HG02870 (cell line): ENCODE measurements at regions not wholly inside any gene's neighbourhood (a gene's known extent, or its start where the extent isn't known, plus 50 kb on each side); places are given as distances from the start of the nearest gene placed in this dataset.

Experiments used
- ATAC-seq: cut with Tn5 transposase; IDR thresholded peaks from one replicate; pipeline ENCODE4 v1.9.1; 2021; ENCODE audit warnings: mild to moderate bottlenecking, moderate library complexity; ENCODE audit not compliant: unreplicated experiment

DNA sequence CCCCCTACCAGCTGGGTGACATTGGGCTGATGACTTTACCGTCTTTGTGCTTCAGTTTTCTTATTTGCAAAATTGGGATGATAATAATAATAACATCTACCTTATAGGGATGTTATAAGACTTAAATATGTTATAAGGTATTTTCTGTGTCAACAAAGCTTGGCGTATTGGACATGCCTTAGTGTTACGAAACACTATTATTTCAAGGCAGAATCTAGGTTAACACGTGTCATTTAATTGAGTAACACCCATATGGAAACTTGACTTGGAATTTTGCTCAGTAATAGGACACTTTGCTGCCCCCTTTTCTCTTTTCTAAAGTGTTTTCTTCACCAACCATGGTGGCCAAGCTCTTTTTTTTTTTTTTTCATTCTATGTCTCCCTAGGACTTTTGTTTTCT lies 294.2 kb upstream of the SALL1 start:
- no peak for ATAC-seq

DNA sequence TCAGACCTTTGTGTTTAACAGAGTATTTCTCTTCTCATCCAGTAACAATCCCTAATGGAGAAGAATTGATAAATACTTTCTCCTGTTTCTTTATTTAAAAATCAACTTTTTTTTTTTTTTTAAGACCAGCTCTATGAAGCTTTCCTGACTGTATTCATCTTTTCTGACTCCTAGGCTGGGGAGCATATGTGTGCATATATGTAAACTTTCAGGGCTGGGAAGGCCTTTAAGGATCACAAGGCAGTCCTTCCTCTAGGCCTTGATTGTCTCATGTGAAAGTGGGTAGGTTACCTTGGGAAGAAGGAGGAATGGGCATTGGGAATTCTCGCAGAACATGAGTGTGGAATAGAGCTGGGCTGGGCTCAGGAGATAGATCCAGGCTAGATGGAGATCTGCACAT lies 292.9 kb upstream of the SALL1 start:
- ATAC-seq: no peak

DNA sequence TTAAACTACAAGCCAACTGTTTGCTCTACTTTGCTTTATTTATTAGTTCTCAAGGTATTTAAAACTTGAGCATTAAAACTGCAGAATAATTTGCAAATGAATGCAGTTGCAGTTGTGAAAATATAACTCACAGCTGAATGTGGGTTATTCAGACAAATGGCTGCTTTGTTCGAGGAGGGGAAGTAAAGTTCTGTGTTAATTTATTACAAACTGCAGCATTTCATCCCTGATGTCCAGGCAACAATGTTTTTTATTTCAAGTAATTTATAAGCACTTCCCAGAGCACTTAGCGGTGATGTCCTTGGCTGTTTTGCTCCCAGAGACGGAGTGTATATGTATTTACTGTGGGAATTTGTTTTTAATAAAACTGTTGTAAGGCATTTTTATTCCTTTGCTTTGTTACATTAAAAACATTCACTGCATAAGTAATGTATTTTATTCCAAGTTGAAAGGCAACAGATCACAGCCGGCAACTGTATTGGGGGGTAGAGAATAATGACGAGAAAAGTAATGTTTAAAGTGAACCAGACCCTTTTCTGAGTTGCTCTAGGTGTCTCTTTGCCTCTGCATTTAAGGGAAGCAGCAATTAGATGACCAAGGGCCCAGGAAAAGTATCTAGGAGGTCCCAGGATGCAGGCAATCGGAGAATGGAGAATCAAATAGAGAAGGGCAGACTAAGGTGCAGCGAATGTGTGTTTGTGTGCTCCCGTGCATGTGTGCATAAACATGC lies 291.2 kb upstream of the SALL1 start:
- ATAC-seq: no peak

DNA sequence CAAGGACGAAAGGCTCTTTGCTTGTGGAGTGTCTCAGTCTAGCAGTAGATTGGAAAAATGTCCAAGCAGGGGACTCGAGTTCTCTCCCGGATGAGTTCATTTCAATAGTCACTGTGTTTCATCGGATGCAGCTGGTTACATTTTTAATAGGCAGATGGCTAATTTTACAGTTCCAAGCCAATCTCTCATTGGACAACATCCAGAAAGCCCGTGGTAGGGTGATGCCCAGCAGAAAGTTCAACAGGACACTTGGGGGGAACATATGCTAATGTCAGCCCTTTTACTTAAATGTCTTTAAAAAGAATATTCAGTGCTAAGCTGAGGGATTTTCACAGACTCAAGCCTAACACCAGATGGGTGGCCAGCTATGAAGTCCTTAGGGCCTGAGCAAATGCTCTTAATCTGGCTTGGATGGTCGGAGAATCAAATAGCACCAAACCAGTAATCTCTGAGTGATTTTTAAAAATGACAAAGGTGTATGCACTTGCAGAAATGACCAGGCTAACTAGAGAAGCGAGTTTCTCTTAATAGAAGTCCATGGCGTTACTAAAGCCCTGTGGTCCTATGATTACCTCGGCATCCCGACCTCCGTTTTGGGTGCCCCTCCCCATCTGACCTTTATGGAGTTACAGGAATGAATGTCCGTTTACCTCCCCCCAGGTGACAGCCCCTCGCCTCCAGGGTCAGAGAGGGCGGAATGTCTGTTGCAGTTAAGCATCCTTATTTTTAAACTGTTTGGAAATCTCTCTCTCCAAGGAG lies 289.2 kb upstream of the SALL1 start:
- ATAC-seq: no peak

DNA sequence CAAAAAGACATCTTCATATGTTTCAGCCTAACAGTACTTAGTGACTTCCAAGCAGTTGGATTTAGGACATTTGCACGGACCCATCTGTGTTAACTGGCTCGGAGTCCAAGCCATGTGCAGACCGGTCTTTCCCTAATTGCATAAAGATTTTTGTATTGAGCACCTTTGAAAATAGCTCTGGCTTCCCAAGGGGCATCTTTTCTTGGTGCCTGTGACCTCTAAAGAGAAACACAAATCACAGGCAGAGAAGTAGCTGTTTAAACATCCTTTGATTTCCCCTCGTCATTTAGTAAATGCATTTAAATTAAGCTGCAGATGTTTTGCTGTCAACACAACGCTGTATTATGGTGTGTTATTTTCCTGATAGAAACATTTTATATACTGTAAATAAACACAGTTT lies 288.2 kb upstream of the SALL1 start:
- ATAC-seq: no peak

DNA sequence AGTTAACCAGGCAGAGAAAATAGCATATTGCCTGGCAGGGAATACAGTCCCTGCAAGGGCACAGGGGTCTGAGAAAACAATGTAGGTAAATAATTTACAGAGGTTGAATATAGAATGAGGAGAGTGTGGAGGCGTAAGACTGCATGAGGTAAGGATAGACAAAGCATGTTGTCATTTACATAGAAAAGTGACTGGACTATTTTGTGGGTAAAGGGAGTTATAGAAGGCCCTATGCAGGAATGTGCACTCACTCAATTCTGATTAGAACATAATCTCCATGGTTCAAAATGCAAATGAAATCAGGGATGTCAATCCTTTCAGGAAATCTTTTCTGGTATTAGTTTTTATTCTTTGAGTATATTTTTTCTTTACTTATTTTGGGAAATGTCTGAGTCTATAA lies 285.7 kb upstream of the SALL1 start:
- ATAC-seq: no peak

DNA sequence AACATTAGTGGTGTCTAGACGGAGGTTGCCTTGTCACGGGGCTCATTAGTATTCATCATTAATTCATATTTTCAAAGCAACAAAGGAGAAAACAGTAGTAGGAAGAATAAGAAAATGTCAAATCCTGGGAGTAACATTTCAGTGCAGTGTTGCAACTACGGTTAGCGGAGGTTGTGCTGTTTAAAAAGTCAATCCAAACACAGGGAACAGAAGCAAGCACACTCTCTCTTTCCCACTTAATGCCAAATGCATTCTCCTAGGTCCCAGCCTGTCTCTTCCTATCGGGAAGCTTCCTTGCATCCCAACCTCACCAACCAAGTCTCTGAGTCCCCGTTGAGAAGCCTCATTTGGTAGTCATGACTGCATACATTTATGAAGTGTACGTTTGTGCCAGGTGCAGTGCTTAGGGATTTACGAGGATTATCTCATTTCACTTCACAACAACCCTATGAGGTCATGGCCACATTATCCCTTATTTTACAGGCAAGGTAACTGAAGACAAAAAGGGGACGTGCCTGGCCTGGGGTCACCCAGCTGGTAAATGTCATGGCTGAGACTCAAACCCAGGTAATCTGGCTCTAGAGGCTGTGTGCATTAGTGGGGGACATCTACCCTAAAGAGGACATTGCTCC lies 283.6 kb upstream of the SALL1 start:
- no peak for ATAC-seq

DNA sequence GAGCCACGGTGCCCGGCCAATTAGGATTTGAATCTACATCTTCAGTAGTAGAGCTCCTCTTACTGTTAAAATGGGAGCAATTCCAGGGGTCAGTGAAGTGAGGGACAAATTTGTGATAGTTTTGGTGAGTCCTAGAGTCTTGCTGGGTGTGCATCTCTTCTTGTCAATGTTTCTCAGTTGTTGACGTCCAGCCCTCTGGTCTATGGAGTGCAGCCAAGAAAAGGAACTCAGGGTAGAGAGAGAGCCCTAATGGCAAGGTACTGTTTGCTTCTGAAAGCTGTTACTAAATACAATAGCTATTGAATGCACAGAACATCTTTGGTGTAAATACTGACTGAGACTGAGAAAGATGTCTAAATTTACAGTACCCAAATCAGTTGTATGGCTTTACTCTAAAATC lies 282.5 kb upstream of the SALL1 start:
- no peak for ATAC-seq

DNA sequence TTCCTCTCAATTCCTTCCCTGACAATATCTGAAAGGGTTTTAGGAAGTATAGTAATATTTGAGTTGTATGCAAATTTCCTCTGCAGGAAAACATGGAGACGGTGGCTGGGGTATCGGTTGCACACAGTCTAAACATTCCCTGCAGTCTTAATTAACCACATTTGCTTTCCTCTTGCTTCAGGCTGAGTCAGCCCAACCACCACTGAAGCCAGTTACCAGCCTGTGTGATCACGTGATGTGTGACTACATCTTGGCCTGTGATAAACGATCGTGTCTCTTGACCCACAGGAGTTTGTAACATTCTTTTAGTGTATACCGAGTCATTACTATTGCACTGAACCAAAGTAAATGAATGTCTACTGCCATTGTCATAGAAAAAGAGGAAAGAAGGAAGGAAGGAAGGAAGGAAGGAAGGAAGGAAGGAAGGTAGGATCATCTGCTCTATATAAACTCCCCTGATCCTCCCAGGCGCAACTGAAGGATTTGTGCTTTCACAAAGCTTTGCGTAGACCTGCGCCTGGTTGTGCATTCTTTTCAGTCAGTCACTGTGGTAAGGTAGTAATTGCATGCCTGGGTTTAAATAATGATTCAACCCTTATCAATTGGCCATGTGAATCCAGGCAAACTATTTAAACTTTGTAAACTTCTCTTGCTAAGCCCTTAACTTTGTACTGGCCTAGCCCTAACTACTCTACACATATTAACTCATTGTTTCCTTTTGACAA lies 280.6 kb upstream of the SALL1 start:
- ATAC-seq: no peak

DNA sequence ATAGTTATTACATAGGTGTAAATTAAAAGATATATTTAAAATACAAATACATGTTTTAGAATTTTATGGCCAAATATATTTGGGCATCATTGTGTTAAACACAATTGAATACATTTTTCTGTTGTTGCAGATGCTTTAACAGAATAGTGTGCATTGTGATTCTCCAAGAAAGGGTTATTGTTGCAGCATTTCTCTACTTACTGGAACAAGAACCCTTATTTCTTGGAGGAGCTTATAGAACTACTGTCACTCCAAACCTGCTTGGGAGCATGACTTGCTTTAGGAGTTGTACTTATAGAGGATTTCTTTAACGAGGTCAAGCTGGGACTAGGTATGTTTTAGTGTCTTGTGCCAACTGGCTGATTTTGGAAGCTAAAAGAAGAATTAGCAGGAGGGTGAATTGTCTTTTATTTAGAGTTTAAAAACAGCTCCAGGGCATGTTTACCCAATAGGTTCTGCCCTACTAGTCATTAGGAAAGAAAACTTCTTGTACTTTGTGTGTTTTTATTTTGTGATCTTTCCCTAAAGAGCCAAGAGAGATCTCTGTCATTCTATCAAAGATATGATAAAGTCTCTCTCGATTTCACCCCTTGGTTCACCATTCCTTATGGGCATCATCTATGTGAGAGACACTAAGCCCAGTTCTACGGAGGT lies 279.8 kb upstream of the SALL1 start:
- ATAC-seq: no peak

DNA sequence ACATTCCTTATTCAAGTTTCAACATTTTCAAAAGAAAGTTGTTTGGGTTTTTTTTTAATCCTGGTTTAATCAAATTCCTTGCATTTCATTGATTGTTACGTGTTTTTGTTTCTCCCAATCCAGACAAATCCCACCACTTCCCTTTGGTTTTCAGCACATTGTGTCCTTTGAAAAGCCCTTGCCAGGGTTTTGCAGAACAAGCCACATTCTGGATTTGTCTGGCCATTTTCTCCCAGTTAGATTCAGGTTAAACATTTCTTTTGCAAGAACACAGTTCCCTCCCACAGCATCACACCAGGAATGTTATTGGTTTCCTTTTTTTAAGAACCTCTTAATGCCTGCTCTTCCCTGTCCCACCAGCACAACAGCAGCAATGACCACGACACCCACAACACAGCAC lies 278.0 kb upstream of the SALL1 start:
- no peak for ATAC-seq

DNA sequence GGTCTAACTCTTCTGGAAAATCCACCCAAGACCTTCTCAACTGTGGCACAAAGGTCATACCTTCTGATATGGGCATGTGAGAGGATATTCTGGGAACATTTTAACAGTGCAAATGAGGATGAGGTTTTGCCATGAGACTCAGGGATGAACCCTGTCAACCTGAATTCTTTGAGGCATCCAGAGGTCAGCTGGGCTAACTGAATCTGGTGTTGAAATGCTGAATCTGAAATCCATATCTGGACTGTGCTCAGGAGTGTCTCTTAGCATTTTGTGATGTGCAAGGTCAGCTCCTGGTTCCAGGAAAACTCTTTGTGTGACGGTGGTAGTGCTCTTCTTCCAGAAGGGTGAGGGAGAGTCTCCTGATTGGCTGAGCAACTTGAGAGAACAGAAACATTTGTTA lies 276.0 kb upstream of the SALL1 start:
- no peak for ATAC-seq

DNA sequence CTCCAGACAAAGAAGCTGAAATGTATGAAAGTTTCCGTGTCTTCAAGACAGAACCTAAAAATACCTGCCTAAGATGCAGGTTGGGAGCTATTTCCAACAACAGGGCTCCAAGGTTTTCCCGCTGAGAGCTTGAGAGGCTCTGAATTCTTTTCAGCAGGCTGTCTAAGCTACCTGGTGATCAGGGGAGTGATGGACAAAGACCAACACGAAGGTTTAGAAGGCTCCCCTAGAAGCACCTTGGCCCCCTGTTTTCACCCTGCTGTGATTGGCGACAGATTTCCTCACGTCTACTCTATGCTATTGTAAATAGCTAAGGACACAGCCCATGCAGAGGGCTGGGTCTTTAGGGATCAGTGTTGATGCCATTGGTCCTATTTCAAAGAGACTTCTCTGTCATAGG lies 275.2 kb upstream of the SALL1 start:
- ATAC-seq: no peak

DNA sequence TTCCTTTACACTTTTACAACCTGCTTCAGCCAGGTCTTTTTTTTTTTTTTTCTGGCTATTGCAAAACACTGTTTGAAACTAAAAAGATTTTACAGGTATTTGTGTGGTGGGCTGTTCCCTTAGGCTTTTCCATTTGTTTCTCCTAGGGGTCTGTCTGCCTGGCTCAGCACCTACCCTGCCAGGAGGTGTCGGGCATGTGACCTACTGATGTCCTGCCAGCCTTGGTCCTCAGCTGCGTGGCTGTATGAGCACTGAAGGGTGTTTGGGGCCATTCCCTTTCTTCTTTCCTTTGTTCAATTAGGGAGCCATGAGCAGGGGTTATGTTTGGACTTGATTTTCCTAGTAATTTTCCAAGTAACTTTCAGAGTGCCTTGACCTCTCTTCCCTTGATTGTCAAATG lies 269.2 kb upstream of the SALL1 start:
- ATAC-seq: no peak

DNA sequence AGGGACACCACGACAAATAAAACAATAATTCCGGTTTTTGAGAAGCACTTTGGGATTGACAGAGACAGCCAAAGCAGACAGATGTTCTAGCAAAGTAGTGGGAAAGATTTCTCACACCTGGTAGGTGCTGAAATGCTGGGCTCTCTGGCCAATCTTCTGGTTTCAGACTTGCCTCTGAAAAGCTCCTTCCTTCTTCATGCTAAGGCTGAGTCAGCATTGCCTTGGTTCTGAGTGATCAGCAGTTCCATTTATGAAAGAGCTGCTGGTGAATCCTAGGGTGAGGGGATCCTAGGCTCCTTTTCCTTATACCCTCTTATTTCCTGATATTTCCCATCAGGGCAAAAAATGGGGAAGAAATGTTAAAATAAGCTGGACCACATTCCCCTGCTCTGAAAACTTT lies 268.7 kb upstream of the SALL1 start:
- no peak for ATAC-seq

DNA sequence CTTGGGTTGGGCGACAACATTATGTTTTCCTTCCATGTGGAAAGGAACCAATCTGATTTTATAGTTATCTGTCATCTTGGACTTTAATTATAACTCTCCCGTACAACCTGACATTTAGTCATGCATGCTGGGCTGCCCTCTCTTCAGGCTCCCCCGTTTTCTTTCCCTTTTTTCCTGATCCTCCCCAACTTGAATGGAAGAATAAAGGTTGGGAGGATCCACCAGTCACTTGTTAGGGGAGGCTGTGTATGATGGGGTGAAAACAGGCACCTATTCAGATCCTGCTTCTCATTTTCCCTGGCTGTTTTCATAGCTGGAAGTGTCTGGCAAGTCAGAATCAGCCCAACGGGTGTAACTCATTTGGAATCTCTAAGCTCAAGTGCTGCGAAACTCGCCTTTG lies 267.2 kb upstream of the SALL1 start:
- no peak for ATAC-seq

DNA sequence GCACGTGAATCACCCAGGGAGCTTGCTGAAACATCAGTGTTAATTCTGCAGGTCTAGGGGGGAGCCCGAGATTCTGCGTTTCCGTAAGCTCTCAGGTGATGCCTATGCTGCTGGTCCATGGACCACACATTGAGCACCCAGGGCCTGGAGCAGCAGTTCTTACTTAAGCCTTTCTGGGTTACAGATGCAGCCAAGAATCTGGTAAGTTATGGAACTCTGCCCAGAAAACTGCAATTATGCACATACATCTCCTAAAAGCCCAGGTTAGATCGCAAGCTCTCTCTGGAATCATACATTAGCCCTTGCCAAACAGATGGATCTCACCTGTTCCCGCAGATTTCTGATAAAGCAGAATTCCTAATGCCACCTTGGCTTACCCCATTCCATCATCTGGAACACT lies 265.9 kb upstream of the SALL1 start:
- ATAC-seq: no peak

DNA sequence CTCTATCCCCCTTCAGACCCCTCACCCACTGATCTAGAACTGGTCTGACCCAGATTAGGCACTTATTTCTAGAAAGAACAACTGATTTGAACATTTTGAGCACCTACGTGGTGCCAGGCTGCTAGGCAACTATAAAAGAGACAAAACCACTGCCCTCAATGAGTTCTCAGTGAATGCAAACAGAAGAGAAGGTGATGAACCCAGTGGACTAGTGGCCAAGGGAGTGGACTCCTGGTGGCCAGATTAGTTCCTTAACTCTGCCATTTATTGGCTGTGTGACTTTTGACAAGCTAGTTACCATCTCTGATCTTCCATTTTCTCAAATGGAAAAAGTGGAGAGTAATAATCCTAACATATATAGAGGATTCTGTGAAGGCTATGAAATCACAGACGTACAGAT lies 259.1 kb upstream of the SALL1 start:
- ATAC-seq: no peak

DNA sequence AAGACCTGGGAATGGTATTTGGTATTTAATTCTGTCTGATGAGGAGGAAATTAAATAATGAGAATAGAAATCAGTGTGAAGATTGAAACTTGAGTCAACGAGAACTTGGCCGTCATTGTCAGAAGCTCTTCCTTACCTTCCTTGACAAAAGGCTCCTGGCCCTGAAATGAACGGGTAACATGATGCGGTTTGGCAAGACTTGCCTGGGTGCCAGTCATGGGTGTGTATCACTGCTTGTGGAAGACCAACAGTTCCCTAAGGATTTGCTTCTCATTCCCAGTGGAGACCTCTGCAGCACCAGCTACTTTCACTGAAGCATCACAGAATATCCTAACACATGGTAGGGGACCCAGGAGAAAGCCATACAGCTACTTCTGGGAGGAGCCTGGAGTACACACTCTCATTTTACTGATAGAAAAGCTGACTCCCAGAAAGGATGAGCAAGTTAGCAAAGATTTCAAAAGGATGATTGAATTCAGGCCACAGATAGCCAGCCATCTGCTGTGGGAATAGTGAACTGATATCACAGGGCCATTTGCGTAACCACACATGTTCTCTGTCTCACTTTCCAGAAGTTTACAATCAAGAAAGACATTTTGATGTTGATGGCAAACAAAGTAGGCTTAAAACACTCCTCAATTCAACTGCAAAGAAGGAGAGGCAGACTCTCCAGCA lies 258.1 kb upstream of the SALL1 start:
- ATAC-seq: no peak

DNA sequence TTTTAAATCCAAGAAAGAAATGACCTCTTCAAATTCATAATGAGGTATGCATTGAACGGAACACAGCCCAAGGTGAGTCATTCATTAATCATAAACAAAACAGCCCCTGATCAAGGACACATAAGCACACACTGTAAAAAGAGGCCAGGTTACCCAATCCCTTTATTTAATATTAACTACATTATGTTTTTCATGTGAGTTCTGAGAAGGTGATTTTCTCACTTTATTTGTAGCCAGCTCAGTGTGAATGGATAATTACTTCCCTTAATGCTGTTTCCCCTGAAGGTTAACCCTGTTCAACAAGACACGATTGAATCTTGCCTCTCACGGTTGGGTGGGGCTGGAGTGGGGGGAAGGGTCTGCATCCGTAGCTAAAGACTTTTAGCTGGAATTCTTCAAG lies 257.3 kb upstream of the SALL1 start:
- ATAC-seq: no peak

DNA sequence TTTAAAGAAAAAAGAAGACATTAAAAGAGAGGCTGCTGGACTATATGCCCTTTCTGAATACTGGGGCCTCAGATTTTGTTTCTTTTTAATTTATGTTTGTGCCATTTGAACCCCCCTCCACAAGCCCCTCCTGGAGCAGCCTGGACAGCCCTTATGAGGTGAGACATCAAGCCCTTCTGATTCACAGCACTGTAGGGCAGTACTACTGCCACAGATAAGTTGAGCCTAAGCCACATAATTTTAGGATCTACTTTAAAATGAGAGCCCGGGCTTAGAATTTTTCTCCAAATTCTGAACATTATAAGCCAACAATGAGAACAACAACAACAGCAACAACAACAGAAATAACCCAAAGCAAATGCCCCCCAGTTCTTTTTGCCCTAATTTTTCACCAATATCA lies 256.9 kb upstream of the SALL1 start:
- ATAC-seq: no peak
